GM12892 (cell line): ENCODE measurements at regions not wholly inside any gene's neighbourhood (a gene's known extent, or its start where the extent isn't known, plus 50 kb on each side); places are given as distances from the start of the nearest gene placed in this dataset.

Experiments used
- DNase-seq: peaks from one replicate; pipeline ENCODE4 v3.0.0; 2011; ENCODE audit not compliant: insufficient read length
- FAIRE-seq: peaks from 2 replicates; lab custom pipeline; 2011; peaks lifted over from hg19 to GRCh38; lab: Jason Lieb, UNC
- POLR2A ChIP-seq: IDR thresholded peaks from 2 replicates; pipeline ENCODE4 v1.6.1; 2011; ENCODE audit warnings: low read depth, low read length, control low read depth
- POLR2AphosphoS5 ChIP-seq: IDR thresholded peaks from 2 replicates; pipeline ENCODE4 v1.6.1; 2011; ENCODE audit warnings: low read depth, low read length, control low read depth
- TAF1 ChIP-seq: IDR thresholded peaks from 2 replicates; pipeline ENCODE4 v1.6.1; 2011; ENCODE audit warnings: low read depth, mild to moderate bottlenecking, control low read depth, low read length, borderline replicate concordance

- TF ChIP-seq POLR2A, result no peak
- no peak for FAIRE-seq
- DNase-seq, result no peak
Measured at GRCh38 chr22:35191412-35191811, 65.9 kb upstream of the HMGXB4 start.

- DNase-seq, result no peak
- no peak for TF ChIP-seq POLR2A
Measured at GRCh38 chr22:35192129-35192918, 65.0 kb upstream of the HMGXB4 start.

GRCh38 chr22:35195226-35195625 lies 62.1 kb upstream of the HMGXB4 start:
- no peak for DNase-seq
- FAIRE-seq, result no peak
- no peak for TF ChIP-seq POLR2AphosphoS5
- no peak for TF ChIP-seq TAF1
- no peak for TF ChIP-seq POLR2A

More at GRCh38 chr22:35192129-35192918, 65.0 kb upstream of the HMGXB4 start:
- no peak for FAIRE-seq

GRCh38 chr22:35195821-35196220 lies 61.5 kb upstream of the HMGXB4 start:
- TF ChIP-seq POLR2A, result no peak
- no peak for TF ChIP-seq TAF1
- no peak for TF ChIP-seq POLR2AphosphoS5
- FAIRE-seq (no peak), DNase-seq (no peak)

- no peak for FAIRE-seq
- DNase-seq, result no peak
- TF ChIP-seq POLR2A (no peak), TAF1 (no peak), POLR2AphosphoS5 (no peak)
Measured at GRCh38 chr22:35197071-35197470, 60.2 kb upstream of the HMGXB4 start.

- no peak for DNase-seq
- TF ChIP-seq POLR2A, result no peak
- FAIRE-seq, result no peak
Measured at GRCh38 chr22:35197886-35198285, 59.4 kb upstream of the HMGXB4 start.

- TF ChIP-seq TAF1, result no peak
- no peak for DNase-seq
- FAIRE-seq, result no peak
Measured at GRCh38 chr22:35198738-35199137, 58.6 kb upstream of the HMGXB4 start.

- no peak for DNase-seq
- no peak for FAIRE-seq
- TF ChIP-seq POLR2A (no peak), TAF1 (no peak), POLR2AphosphoS5 (no peak)
Measured at GRCh38 chr22:35202376-35202775, 54.9 kb upstream of the HMGXB4 start.

GRCh38 chr22:35203583-35203982 lies 53.7 kb upstream of the HMGXB4 start:
- DNase-seq (no peak), FAIRE-seq (no peak)
- no peak for TF ChIP-seq POLR2AphosphoS5
- TF ChIP-seq POLR2A, result no peak

GRCh38 chr22:35204807-35205775 lies 52.2 kb upstream of the HMGXB4 start:
- FAIRE-seq, result no peak
- DNase-seq, result no peak
- TF ChIP-seq POLR2A (no peak), TAF1 (no peak)

GRCh38 chr22:35205961-35206360 lies 51.3 kb upstream of the HMGXB4 start:
- DNase-seq, result no peak
- FAIRE-seq, result no peak
- TF ChIP-seq POLR2AphosphoS5, result no peak
- no peak for TF ChIP-seq TAF1
- no peak for TF ChIP-seq POLR2A

- TF ChIP-seq POLR2A (no peak), TAF1 (no peak), POLR2AphosphoS5 (no peak)
- no peak for DNase-seq
- no peak for FAIRE-seq
Measured at GRCh38 chr22:35206889-35207288, 50.4 kb upstream of the HMGXB4 start.
